Heart left ventricle (tissue), 16 donors: ENCODE measurements at regions not wholly inside any gene's neighbourhood (a gene's known extent, or its start where the extent isn't known, plus 50 kb on each side); places are given as distances from the start of the nearest gene placed in this dataset.

Source experiments
- ATAC-seq, 4 donors: fragments of 200-7000 bp; cut with Tn5 transposase; one replicate each; pipeline ENCODE4 v1.9.1; 2020 to 2022; ENCODE audit warnings: moderate library complexity in 4 of 4, mild to moderate bottlenecking in 3 of 4, moderate number of reproducible peaks in 1 of 4
- DNase-seq, 5 donors: peaks; one replicate each; pipeline ENCODE4 v3.0.0-alpha.2; 2020
- H3K27ac ChIP-seq, 12 donors: fragments of 200-600 bp; sonication (generic) in 4 of 12; one replicate each; pipeline versions ENCODE4 v1.5.0 to v1.8.0; 2016 to 2022; ENCODE audit warnings: mild to moderate bottlenecking in 2 of 12
- H3K27me3 ChIP-seq, 9 donors: fragments of 200-600 bp; sonication (generic) in 2 of 9; one replicate each; pipeline versions ENCODE4 v1.5.1 to v1.8.0; 2016 to 2022; ENCODE audit warnings: mild to moderate bottlenecking in 3 of 9
- H3K36me3 ChIP-seq, 9 donors: fragments of 200-600 bp; sonication (generic) in 2 of 9; one replicate each; pipeline versions ENCODE4 v1.5.0 to v1.8.0; 2018 to 2022; ENCODE audit warnings: mild to moderate bottlenecking in 2 of 9
- H3K4me1 ChIP-seq, 12 donors: fragments of 200-600 bp; sonication (generic) in 4 of 12; one replicate each; pipeline versions ENCODE4 v1.5.0 to v1.8.0; 2016 to 2022; ENCODE audit warnings: mild to moderate bottlenecking in 3 of 12
- H3K4me3 ChIP-seq, 12 donors: fragments of 200-600 bp; sonication (generic) in 4 of 12; one replicate each; pipeline versions ENCODE4 v1.5.0 to v1.8.0; 2017 to 2022; ENCODE audit warnings: mild to moderate bottlenecking in 9 of 12, moderate library complexity in 4 of 12
- H3K9me3 ChIP-seq, 12 donors: fragments of 200-600 bp; sonication (generic) in 4 of 12; one replicate each; pipeline versions ENCODE4 v1.5.0 to v1.8.0; 2016 to 2022; ENCODE audit warnings: mild to moderate bottlenecking in 1 of 12
- CTCF ChIP-seq, 12 donors: fragments of 200-600 bp; sonication (generic) in 4 of 12; IDR thresholded peaks; one replicate each; pipeline versions ENCODE4 v1.5.0 to v1.8.0; 2018 to 2022; ENCODE audit warnings: antibody characterized with exemption in 12 of 12, mild to moderate bottlenecking in 5 of 12
- POLR2A ChIP-seq, 2 donors: fragments of 450-650 bp; IDR thresholded peaks; one replicate each; pipeline ENCODE4 v1.6.1; 2017; ENCODE audit warnings: antibody characterized with exemption in 2 of 2, mild to moderate bottlenecking in 2 of 2, moderate library complexity in 2 of 2
- WGBS, 4 donors: extraction: QIAGEN DNeasy Blood & Tissue Kit in 2 of 4; methylation state at CpG; one replicate each; pipeline versions ENCODE4 v1.1.5 to v1.1.7; 2013 to 2018; 5-methylcytosine and 5-hydroxymethylcytosine counted together
- intact Hi-C, 10 donors: fragments of 100-400 bp; cut with DNase I; formaldehyde crosslinking; loops; one replicate each; pipeline versions ENCODE4 v1.11.1 to v1.14.2; 2022
- donor health status: ischemic (EF 13 %, LVEDD 7.1; RV severe dilation, severe dysfunction).
- donor health status: healthy with polysubstance abuse.
- donor health status: DM: no; HTN: yes; CAD: no.
- donor health status: DM: no; HTN: no; CAD: no.
- donor health status: ischemic (EF 25% LVEDD 6.9; RV normal size, moderate dysfunction).
- donor health status: ischemic (EF 25% LVEDD 5.7; RV mildly dilated, moderate dysfunction).
- donor health status: healthy.
- donor health status: DM: yes; HTN: yes; CAD: no.
- donor health status: ischemic (EF 35%, LVEDD 5.7; RV mildly dilated, moderate dysfunction).
- donor health status: nonischemic (EF 11% LVEDD 7.7; RV severe dilation, severe dysfunction).
- donor health status: DM: yes; HTN: yes; CAD: no.
- donor health status: PGD.
- donor health status: ischemic (EF 29% LVEDD 5.4; RV normal size, mild dysfunction).
- donor health status: nonischemic (EF 23%, LVEDD 6.1; RV moderate dilation, normal function).

- Histone ChIP-seq H3K27ac (no peak overlapping the region), H3K9me3 (no peaks in the 10 kb centered on the region), H3K27me3 (no peaks in the 10 kb centered on the region), H3K36me3 (no peaks in the 10 kb centered on the region), H3K4me1 (no peaks in the 10 kb centered on the region), H3K4me3 (no peak overlapping the region)
- ATAC-seq = no peak
- no peak for DNase-seq
- intact Hi-C loops = no loop called here
- TF ChIP-seq CTCF (IDR thresholded peaks at IDR 0.05) (no peak), POLR2A (IDR thresholded peaks at IDR 0.05) (no peak)
- 42 to 59% (median 50%) methylated on average over 3 of the region's 3 CpGs for WGBS, 4 donors
Measured at GRCh38 chr11:130999992-131000770, 83.9 kb upstream of the SNX19 start.

DNA sequence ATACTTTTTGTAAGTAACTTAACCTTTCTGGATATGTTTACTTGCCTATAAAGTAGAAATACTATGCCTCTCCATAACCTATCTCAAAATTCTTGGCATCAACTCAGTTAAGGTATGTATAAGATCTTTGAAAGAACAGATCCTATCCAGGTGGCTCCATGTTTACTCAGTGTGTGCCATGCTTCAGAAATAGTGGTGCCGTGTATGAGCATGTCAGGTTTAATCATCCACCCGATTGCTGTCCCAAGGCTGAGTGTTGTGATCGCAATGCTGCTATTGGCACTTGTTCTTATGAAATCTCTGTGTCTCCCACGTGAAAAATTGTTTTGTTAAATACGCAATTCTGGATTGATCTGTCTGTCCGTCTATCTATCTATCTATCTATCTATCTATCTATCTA is 85.9 kb upstream of the SNX19 start:
- TF ChIP-seq POLR2A (IDR thresholded peaks at IDR 0.05) = no peak
- no peak for TF ChIP-seq CTCF (IDR thresholded peaks at IDR 0.05)
- Histone ChIP-seq H3K27ac (no peak overlapping the region), H3K4me1 (no peaks in the 10 kb centered on the region), H3K4me3 (no peak overlapping the region), H3K9me3 (no peaks in the 10 kb centered on the region), H3K27me3 (no peaks in the 10 kb centered on the region), H3K36me3 (no peaks in the 10 kb centered on the region)
- WGBS, 4 donors = 75 to 88% (median 85%) methylated on average over 6 of the region's 6 CpGs
- intact Hi-C loops = no loop called here
- ATAC-seq (no peak), DNase-seq (no peak)

- intact Hi-C loops = no loop called here
- DNase-seq (no peak), ATAC-seq (no peak)
- Histone ChIP-seq H3K27ac (no peak overlapping the region), H3K4me3 (no peak overlapping the region), H3K27me3 (peaks cover 0 to 4% (median 0%) of the 10 kb centered on the region in 9 donors), H3K4me1 (no peaks in the 10 kb centered on the region), H3K36me3 (no peaks in the 10 kb centered on the region), H3K9me3 (peaks cover 0 to 13% (median 2%) of the 10 kb centered on the region in 12 donors)
- TF ChIP-seq POLR2A (IDR thresholded peaks at IDR 0.05) (no peak), CTCF (IDR thresholded peaks at IDR 0.05) (no peak)
- WGBS, 4 donors = 93 to 96% (median 95%) methylated on average over 3 of the region's 3 CpGs
Measured at GRCh38 chr11:131005829-131006228, 89.5 kb upstream of the SNX19 start.

DNA sequence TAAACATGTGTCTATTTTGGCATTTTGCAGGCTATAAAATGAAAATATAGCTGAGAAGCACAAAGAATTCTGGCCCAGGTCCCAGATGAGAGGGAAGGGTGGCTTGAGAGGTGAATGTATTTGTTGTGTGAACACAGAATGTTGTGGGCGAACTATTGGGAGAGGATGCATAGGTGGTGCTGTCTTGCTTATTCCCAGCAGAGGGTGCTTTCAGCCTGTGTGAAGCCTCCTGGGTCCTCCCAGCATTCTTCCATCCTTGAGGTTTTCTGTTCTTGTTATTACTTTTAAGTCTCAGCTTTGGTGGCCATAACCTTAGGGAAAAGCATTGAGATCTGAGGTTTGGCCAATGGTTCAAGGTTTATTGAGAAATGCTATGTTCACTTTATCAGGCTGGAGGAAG is 108.7 kb upstream of the SNX19 start:
- ATAC-seq (peak in 2 of 4 donors; percentile 48 to 67), DNase-seq (no peak)
- TF ChIP-seq POLR2A (IDR thresholded peaks at IDR 0.05) (no peak), CTCF (IDR thresholded peaks at IDR 0.05) (peak in 3 of 12 donors; percentile 12 to 30 (median 27))
- Histone ChIP-seq H3K4me1 (no peaks in the 10 kb centered on the region), H3K36me3 (no peaks in the 10 kb centered on the region), H3K27ac (no peak overlapping the region), H3K9me3 (no peaks in the 10 kb centered on the region), H3K27me3 (no peaks in the 10 kb centered on the region), H3K4me3 (no peak overlapping the region)
- intact Hi-C loops = no loop called here
- WGBS, 4 donors = 56 to 83% (median 67%) methylated on average over 1 of the region's 1 CpG
